H1 (cell line): ENCODE measurements at regions not wholly inside any gene's neighbourhood (a gene's known extent, or its start where the extent isn't known, plus 50 kb on each side); places are given as distances from the start of the nearest gene placed in this dataset.

Source experiments
- CTCF ChIA-PET: fragments of 300-600 bp; sonication (Branson Sonifier 250); formaldehyde crosslinking; loops from one replicate; lab custom pipeline; 2021; ENCODE audit not compliant: partially characterized antibody; lab: Charles Lee
- POLR2A ChIA-PET: fragments of 300-600 bp; sonication (Branson Sonifier 250); formaldehyde crosslinking; loops from one replicate; lab custom pipeline; 2021; ENCODE audit warnings: inconsistent platforms; ENCODE audit not compliant: partially characterized antibody; lab: Charles Lee
- DNase-seq, 2 experiments: peaks; one replicate each; pipeline versions ENCODE4 v3.0.0 to v3.0.0-alpha.2; 2010 to 2022; ENCODE audit warnings: low spot score in 2 of 2, low read depth in 1 of 2, mixed read lengths in 1 of 2
- FAIRE-seq: peaks from 2 replicates; lab custom pipeline; 2011; peaks lifted over from hg19 to GRCh38; lab: Jason Lieb, UNC
- H2AFZ ChIP-seq: 2 replicates; pipeline ENCODE4 v1.8.1; 2012; ENCODE audit warnings: low read length, inconsistent platforms
- H2AK5ac ChIP-seq: 2 replicates; pipeline ENCODE4 v1.6.1; 2013; ENCODE audit warnings: low read depth, low read length
- H2BK120ac ChIP-seq: replicated peaks from 2 replicates; pipeline ENCODE3; 2013; ENCODE audit warnings: low read depth, low read length, inconsistent platforms
- H2BK12ac ChIP-seq: 2 replicates; pipeline ENCODE4 v1.6.1; 2013; ENCODE audit warnings: low read depth, low read length
- H2BK15ac ChIP-seq: 2 replicates; pipeline ENCODE4 v1.6.1; 2013; ENCODE audit warnings: low read length
- H2BK20ac ChIP-seq: 2 replicates; pipeline ENCODE4 v1.6.1; 2013; ENCODE audit warnings: low read length
- H2BK5ac ChIP-seq: 2 replicates; pipeline ENCODE4 v1.6.1; 2013; ENCODE audit warnings: low read depth, low read length
- H3K14ac ChIP-seq: 2 replicates; pipeline ENCODE4 v1.6.1; 2013; ENCODE audit warnings: inconsistent platforms; ENCODE audit not compliant: insufficient read length
- H3K18ac ChIP-seq: 2 replicates; pipeline ENCODE4 v1.6.1; 2013; ENCODE audit warnings: low read length; ENCODE audit errors: extremely low read depth
- H3K23ac ChIP-seq: 2 replicates; pipeline ENCODE4 v1.6.1; 2013; ENCODE audit warnings: inconsistent platforms; ENCODE audit not compliant: insufficient read length
- H3K23me2 ChIP-seq: 2 replicates; pipeline ENCODE4 v1.6.1; 2013; ENCODE audit warnings: low read depth, low read length
- H3K27ac ChIP-seq: 2 replicates; pipeline ENCODE4 v1.6.1; 2011; ENCODE audit warnings: low read depth, low read length, inconsistent platforms
- H3K27me3 ChIP-seq, 4 experiments: replicated peaks in 1 of 4; 1 replicate in 1 of 4; 2 replicates in 3 of 4; pipeline versions ENCODE4 v1.6.1 to v1.8.1; 2011 to 2013; ENCODE audit warnings: low read length in 3 of 4, mild to moderate bottlenecking in 3 of 4, inconsistent platforms in 2 of 4, mixed read lengths in 2 of 4, moderate library complexity in 1 of 4; ENCODE audit not compliant: control insufficient read depth in 3 of 4, insufficient read depth in 3 of 4; ENCODE audit errors: extremely low read depth in 1 of 4
- H3K36me3 ChIP-seq, 4 experiments: 2 replicates each; pipeline versions ENCODE4 v1.6.1 to v1.8.1; 2011 to 2013; ENCODE audit warnings: mild to moderate bottlenecking in 4 of 4, low read length in 3 of 4, moderate library complexity in 2 of 4, control low read depth in 1 of 4, inconsistent platforms in 1 of 4; ENCODE audit not compliant: insufficient read depth in 4 of 4, control insufficient read depth in 2 of 4
- H3K4ac ChIP-seq: replicated peaks from 2 replicates; pipeline ENCODE3; 2013; ENCODE audit warnings: low read length, low read depth, mixed read lengths, inconsistent platforms; ENCODE audit not compliant: insufficient read length
- H3K4me1 ChIP-seq, 4 experiments: replicated peaks in 1 of 4; 1 replicate in 1 of 4; 2 replicates in 3 of 4; pipeline versions ENCODE4 v1.6.1 to v1.8.1; 2011 to 2013; ENCODE audit warnings: low read length in 3 of 4, inconsistent platforms in 2 of 4, mixed read lengths in 1 of 4; ENCODE audit not compliant: insufficient read depth in 4 of 4, control insufficient read depth in 3 of 4
- H3K4me2 ChIP-seq, 2 experiments: 2 replicates each; pipeline versions ENCODE4 v1.6.1 to v1.8.1; 2011 to 2013; ENCODE audit warnings: low read depth in 2 of 2, low read length in 2 of 2, control low read depth in 1 of 2, inconsistent platforms in 1 of 2, mild to moderate bottlenecking in 1 of 2; ENCODE audit not compliant: insufficient read depth in 1 of 2
- H3K4me3 ChIP-seq, 4 experiments: fragments of 200-600, 300-600 bp in 1 of 4; sonication (generic), shearing (Covaris generic), sonication (Bioruptor Twin) in 1 of 4; 2 replicates each; pipeline versions ENCODE4 v1.5.1 to v1.8.1; 2011 to 2016; ENCODE audit warnings: low read length in 4 of 4, low read depth in 3 of 4, control low read depth in 2 of 4, inconsistent platforms in 2 of 4, mild to moderate bottlenecking in 2 of 4, mixed read lengths in 1 of 4, moderate library complexity in 1 of 4; ENCODE audit not compliant: insufficient read depth in 2 of 4; ENCODE audit errors: extremely low read depth in 1 of 4
- H3K56ac ChIP-seq: replicated peaks from 2 replicates; pipeline ENCODE3; 2013; ENCODE audit warnings: low read depth, mild to moderate bottlenecking, mixed read lengths, low read length, inconsistent platforms; ENCODE audit not compliant: insufficient read length
- H3K79me1 ChIP-seq: 2 replicates; pipeline ENCODE4 v1.6.1; 2013; ENCODE audit warnings: low read depth, low read length, control low read depth
- H3K79me2 ChIP-seq, 2 experiments: 2 replicates each; pipeline versions ENCODE4 v1.6.1 to v1.8.1; 2012 to 2013; ENCODE audit warnings: low read length in 2 of 2, mild to moderate bottlenecking in 2 of 2, inconsistent platforms in 1 of 2; ENCODE audit not compliant: insufficient read depth in 2 of 2, control insufficient read depth in 1 of 2
- H3K9ac ChIP-seq, 4 experiments: replicated peaks in 1 of 4; 1 replicate in 1 of 4; 2 replicates in 3 of 4; pipeline versions ENCODE4 v1.6.1 to v1.8.1; 2011 to 2013; ENCODE audit warnings: low read depth in 3 of 4, low read length in 3 of 4, control low read depth in 2 of 4, mild to moderate bottlenecking in 2 of 4, moderate library complexity in 2 of 4, inconsistent platforms in 1 of 4; ENCODE audit errors: extremely low read depth in 1 of 4
- H3K9me3 ChIP-seq, 2 experiments: 2 replicates each; pipeline versions ENCODE4 v1.6.1 to v1.8.1; 2012 to 2013; ENCODE audit warnings: mild to moderate bottlenecking in 2 of 2, moderate library complexity in 2 of 2, control low read depth in 1 of 2, inconsistent platforms in 1 of 2, low read depth in 1 of 2, low read length in 1 of 2, mixed read lengths in 1 of 2; ENCODE audit not compliant: insufficient read depth in 2 of 2
- H4K20me1 ChIP-seq, 2 experiments: replicated peaks in 1 of 2; 2 replicates each; pipeline versions ENCODE3 to v1.8.1; 2011 to 2013; ENCODE audit warnings: inconsistent platforms in 2 of 2, low read length in 2 of 2, mild to moderate bottlenecking in 1 of 2; ENCODE audit not compliant: insufficient read depth in 2 of 2, control insufficient read depth in 1 of 2
- H4K5ac ChIP-seq: 2 replicates; pipeline ENCODE4 v1.6.1; 2013; ENCODE audit warnings: low read length, low read depth, mixed read lengths, inconsistent platforms; ENCODE audit not compliant: insufficient read length
- H4K8ac ChIP-seq: 2 replicates; pipeline ENCODE4 v1.8.0; 2013; ENCODE audit warnings: mild to moderate bottlenecking, moderate library complexity, low read length, inconsistent platforms; ENCODE audit not compliant: insufficient read depth; ENCODE audit errors: extremely low read depth
- H4K91ac ChIP-seq: replicated peaks from 2 replicates; pipeline ENCODE3; 2013; ENCODE audit warnings: low read length, mixed read lengths, inconsistent platforms; ENCODE audit not compliant: insufficient read length
- CHD1 ChIP-seq: IDR thresholded peaks from 2 replicates; pipeline ENCODE4 v1.6.1; 2012; ENCODE audit warnings: low read depth, low read length, improper control_type of control experiment
- EP300 ChIP-seq, 2 experiments: IDR thresholded peaks; 1 replicate in 1 of 2; 2 replicates in 1 of 2; pipeline ENCODE4 v1.6.1; 2011 to 2012; ENCODE audit warnings: low read depth in 2 of 2, low read length in 2 of 2, mild to moderate bottlenecking in 2 of 2, borderline replicate concordance in 1 of 2, inconsistent platforms in 1 of 2, moderate library complexity in 1 of 2
- GTF2F1 ChIP-seq: IDR thresholded peaks from 2 replicates; pipeline ENCODE4 v1.6.1; 2012; ENCODE audit warnings: low read depth, low read length, improper control_type of control experiment, borderline replicate concordance
- JUND ChIP-seq: IDR thresholded peaks from 2 replicates; pipeline ENCODE4 v1.6.1; 2011; ENCODE audit warnings: mild to moderate bottlenecking, improper control_type of control experiment, low read length
- MAX ChIP-seq: IDR thresholded peaks from 2 replicates; pipeline ENCODE4 v1.6.1; 2012; ENCODE audit warnings: inconsistent platforms
- POU5F1 ChIP-seq: IDR thresholded peaks from 2 replicates; pipeline ENCODE4 v1.6.1; 2011; ENCODE audit warnings: low read depth, mild to moderate bottlenecking, low read length, moderate library complexity
- TAF7 ChIP-seq: optimal IDR thresholded peaks from 2 replicates; pipeline ENCODE3; 2011; ENCODE audit warnings: low read depth, mild to moderate bottlenecking, inconsistent platforms, low read length, moderate library complexity, borderline replicate concordance
- WGBS, 2 experiments: shearing (Covaris generic) in 1 of 2; methylation state at CpG; one replicate each; pipeline versions ENCODE4 v1.1.6 to v1.1.7; 2013 to 2015; ENCODE audit warnings: low lambda C conversion rate in 2 of 2, mixed read lengths in 2 of 2, inconsistent platforms in 1 of 2, low coverage in 1 of 2, missing lambda C conversion rate in 1 of 2; ENCODE audit not compliant: insufficient replicate concordance in 2 of 2, insufficient coverage in 1 of 2, insufficient read length in 1 of 2; ENCODE audit errors: extremely low coverage in 1 of 2, missing lambda C conversion rate in 1 of 2; 5-methylcytosine and 5-hydroxymethylcytosine counted together

GRCh38 chr3:135487261-135487660 lies 478.3 kb upstream of the PPP2R3A start:
- Histone ChIP-seq H3K23ac (no peak overlapping the region), H3K27me3 (no peaks in the 10 kb centered on the region), H2BK20ac (no peak overlapping the region), H3K4ac (no peak overlapping the region), H3K18ac (no peak overlapping the region), H3K79me1 (no peaks in the 10 kb centered on the region), H2AK5ac (no peak overlapping the region), H2BK120ac (no peak overlapping the region), H3K4me1 (no peaks in the 10 kb centered on the region), H3K14ac (no peak overlapping the region), H4K20me1 (no peaks in the 10 kb centered on the region), H2BK15ac (no peak overlapping the region), H4K8ac (peak overlapping the region; percentile 57; the same call in 1 of the 2 replicates), H2BK12ac (no peak overlapping the region), H4K5ac (no peak overlapping the region), H3K79me2 (no peaks in the 10 kb centered on the region), H3K36me3 (no peaks in the 10 kb centered on the region), H3K23me2 (no peaks in the 10 kb centered on the region), H2AFZ (no peak overlapping the region), H4K91ac (no peak overlapping the region), H2BK5ac (no peak overlapping the region), H3K4me2 (no peak overlapping the region), H3K27ac (no peak overlapping the region), H3K9ac (no peak overlapping the region), H3K9me3 (no peaks in the 10 kb centered on the region), H3K56ac (no peak overlapping the region), H3K4me3 (no peak overlapping the region)
- ChIA-PET CTCF (no interaction called here), POLR2A (no interaction called here)
- FAIRE-seq = no peak
- no peak for DNase-seq
- 92% methylated on average over 2 of the region's 2 CpGs; no CpG with 5 or more reads in 1 of the 2 experiments for WGBS, 2 experiments
- TF ChIP-seq EP300 (IDR thresholded peaks at IDR 0.05; ENCODE audit: borderline replicate concordance in 1 of 2, low read depth in 2 of 2, low read length in 2 of 2) = no peak
- TF ChIP-seq CHD1 = no peak
- no peak for TF ChIP-seq POU5F1
- no peak for TF ChIP-seq TAF7
- TF ChIP-seq MAX = no peak
- no peak for TF ChIP-seq JUND
- no peak for TF ChIP-seq GTF2F1
